ENCODE measurements at regions not wholly inside any gene's neighbourhood (a gene's known extent, or its start where the extent isn't known, plus 50 kb on each side); places are given as distances from the start of the nearest gene placed in this dataset.
"Not testable (repeated sequence)": the region's sequence is repeated elsewhere in the genome, so short reads cannot be mapped to it uniquely, and the experiment has no call there.

- CTCF ChIA-PET; H3K36me3 ChIP-seq (ENCODE audit: insufficient read depth, low read length); H3K4me1 Mint-ChIP-seq (ENCODE audit: low read depth); H3K4me3 Mint-ChIP-seq; H3K27me3 ChIP-seq (ENCODE audit: control insufficient read depth in 1 of 2, insufficient read depth in 2 of 2, low read length in 2 of 2); H3K36me3 Mint-ChIP-seq (ENCODE audit: low read depth); H3K27me3 Mint-ChIP-seq; H3K27ac ChIP-seq (ENCODE audit: low read depth in 1 of 2, low read length in 2 of 2); intact Hi-C loops (cut with DNase I, micrococcal nuclease); H3K9me3 ChIP-seq (ENCODE audit: control insufficient read depth in 1 of 2, insufficient read depth in 1 of 2, low read length in 2 of 2); H3K4me1 ChIP-seq (ENCODE audit: insufficient read depth, low read length); DNase-seq; H3K4me3 ChIP-seq (ENCODE audit: low read length); ATAC-seq (ENCODE audit: poor library complexity); POLR2A ChIA-PET; H3K9me3 Mint-ChIP-seq; H3K27ac Mint-ChIP-seq: not testable (repeated sequence)
Observed at GRCh38 chr22:11017108-11017507, 4510.9 kb upstream of the OR11H1 start.

GRCh38 chr22:11020522-11020921 is 4507.5 kb upstream of the OR11H1 start:
- H3K4me3 Mint-ChIP-seq; intact Hi-C loops (cut with DNase I, micrococcal nuclease); H3K4me1 ChIP-seq (ENCODE audit: insufficient read depth, low read length); POLR2A ChIA-PET; H3K27ac Mint-ChIP-seq; H3K4me3 ChIP-seq (ENCODE audit: low read length); DNase-seq; H3K27me3 Mint-ChIP-seq; ATAC-seq (ENCODE audit: poor library complexity); H3K36me3 Mint-ChIP-seq (ENCODE audit: low read depth); H3K36me3 ChIP-seq (ENCODE audit: insufficient read depth, low read length); H3K27ac ChIP-seq (ENCODE audit: low read depth in 1 of 2, low read length in 2 of 2); H3K27me3 ChIP-seq (ENCODE audit: control insufficient read depth in 1 of 2, insufficient read depth in 2 of 2, low read length in 2 of 2); CTCF ChIA-PET; H3K4me1 Mint-ChIP-seq (ENCODE audit: low read depth): not testable (repeated sequence)
- H3K9me3 ChIP-seq (ENCODE audit: control insufficient read depth in 1 of 2, insufficient read depth in 1 of 2, low read length in 2 of 2): peaks cover 0 to 18% of the 10 kb centered on the region in 2 experiments
- H3K9me3 Mint-ChIP-seq: peaks cover 10% of the 10 kb centered on the region

DNA sequence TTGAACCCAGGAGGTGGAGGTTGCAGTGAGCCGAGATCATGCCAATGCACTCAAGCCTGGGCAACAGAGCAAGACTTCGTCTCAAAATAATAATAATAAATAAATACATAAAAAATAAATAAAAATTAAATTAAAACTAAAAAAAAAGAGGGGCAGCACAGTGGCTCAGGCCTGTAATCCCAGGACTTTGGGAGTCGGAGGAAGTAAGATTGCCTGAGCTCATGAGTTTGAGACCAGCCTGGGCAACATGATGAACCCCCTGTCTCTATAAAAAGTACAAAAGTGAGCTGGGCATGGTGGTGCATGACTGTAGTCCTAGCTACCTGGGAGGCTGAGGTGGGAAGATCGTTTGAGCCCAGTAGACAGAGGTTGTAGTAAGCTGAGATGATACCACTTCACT is 4501.5 kb upstream of the OR11H1 start:
- H3K36me3 ChIP-seq (ENCODE audit: insufficient read depth, low read length); H3K27me3 ChIP-seq (ENCODE audit: control insufficient read depth in 1 of 2, insufficient read depth in 2 of 2, low read length in 2 of 2); H3K4me1 ChIP-seq (ENCODE audit: insufficient read depth, low read length); ATAC-seq (ENCODE audit: poor library complexity); H3K4me1 Mint-ChIP-seq (ENCODE audit: low read depth); H3K4me3 Mint-ChIP-seq; CTCF ChIA-PET; DNase-seq; H3K27me3 Mint-ChIP-seq; H3K27ac Mint-ChIP-seq; POLR2A ChIA-PET; H3K27ac ChIP-seq (ENCODE audit: low read depth in 1 of 2, low read length in 2 of 2); H3K4me3 ChIP-seq (ENCODE audit: low read length); intact Hi-C loops (cut with DNase I, micrococcal nuclease); H3K36me3 Mint-ChIP-seq (ENCODE audit: low read depth): not testable (repeated sequence)
- H3K9me3 ChIP-seq (ENCODE audit: control insufficient read depth in 1 of 2, insufficient read depth in 1 of 2, low read length in 2 of 2): peaks cover 3 to 55% of the 10 kb centered on the region in 2 experiments
- H3K9me3 Mint-ChIP-seq: peaks cover 30% of the 10 kb centered on the region

GRCh38 chr22:11027064-11027463 is 4500.9 kb upstream of the OR11H1 start:
- CTCF ChIA-PET; H3K4me3 Mint-ChIP-seq; H3K27ac Mint-ChIP-seq; H3K4me1 ChIP-seq (ENCODE audit: insufficient read depth, low read length); ATAC-seq (ENCODE audit: poor library complexity); POLR2A ChIA-PET; intact Hi-C loops (cut with DNase I, micrococcal nuclease); H3K27me3 Mint-ChIP-seq; H3K4me1 Mint-ChIP-seq (ENCODE audit: low read depth); H3K27ac ChIP-seq (ENCODE audit: low read depth in 1 of 2, low read length in 2 of 2); H3K36me3 Mint-ChIP-seq (ENCODE audit: low read depth); H3K27me3 ChIP-seq (ENCODE audit: control insufficient read depth in 1 of 2, insufficient read depth in 2 of 2, low read length in 2 of 2); DNase-seq; H3K4me3 ChIP-seq (ENCODE audit: low read length); H3K36me3 ChIP-seq (ENCODE audit: insufficient read depth, low read length): not testable (repeated sequence)
- H3K9me3 ChIP-seq (ENCODE audit: control insufficient read depth in 1 of 2, insufficient read depth in 1 of 2, low read length in 2 of 2): peaks cover 5 to 60% of the 10 kb centered on the region in 2 experiments
- H3K9me3 Mint-ChIP-seq: peaks cover 32% of the 10 kb centered on the region

GRCh38 chr22:11027532-11027931 is 4500.5 kb upstream of the OR11H1 start:
- H3K4me3 Mint-ChIP-seq; H3K27me3 ChIP-seq (ENCODE audit: control insufficient read depth in 1 of 2, insufficient read depth in 2 of 2, low read length in 2 of 2); ATAC-seq (ENCODE audit: poor library complexity); intact Hi-C loops (cut with DNase I, micrococcal nuclease); H3K27me3 Mint-ChIP-seq; H3K27ac Mint-ChIP-seq; H3K4me1 Mint-ChIP-seq (ENCODE audit: low read depth); H3K36me3 ChIP-seq (ENCODE audit: insufficient read depth, low read length); CTCF ChIA-PET; H3K27ac ChIP-seq (ENCODE audit: low read depth in 1 of 2, low read length in 2 of 2); POLR2A ChIA-PET; DNase-seq; H3K4me3 ChIP-seq (ENCODE audit: low read length); H3K4me1 ChIP-seq (ENCODE audit: insufficient read depth, low read length): not testable (repeated sequence)
- peaks cover 11% of the 10 kb centered on the region for H3K36me3 Mint-ChIP-seq (ENCODE audit: low read depth)
- H3K9me3 Mint-ChIP-seq: peaks cover 31% of the 10 kb centered on the region
- peaks cover 8 to 65% of the 10 kb centered on the region in 2 experiments for H3K9me3 ChIP-seq (ENCODE audit: control insufficient read depth in 1 of 2, insufficient read depth in 1 of 2, low read length in 2 of 2)

GRCh38 chr22:11028180-11028579 is 4499.8 kb upstream of the OR11H1 start:
- peaks cover 8 to 71% of the 10 kb centered on the region in 2 experiments for H3K9me3 ChIP-seq (ENCODE audit: control insufficient read depth in 1 of 2, insufficient read depth in 1 of 2, low read length in 2 of 2)
- ATAC-seq (ENCODE audit: poor library complexity); H3K27ac Mint-ChIP-seq: not testable (repeated sequence)

DNA sequence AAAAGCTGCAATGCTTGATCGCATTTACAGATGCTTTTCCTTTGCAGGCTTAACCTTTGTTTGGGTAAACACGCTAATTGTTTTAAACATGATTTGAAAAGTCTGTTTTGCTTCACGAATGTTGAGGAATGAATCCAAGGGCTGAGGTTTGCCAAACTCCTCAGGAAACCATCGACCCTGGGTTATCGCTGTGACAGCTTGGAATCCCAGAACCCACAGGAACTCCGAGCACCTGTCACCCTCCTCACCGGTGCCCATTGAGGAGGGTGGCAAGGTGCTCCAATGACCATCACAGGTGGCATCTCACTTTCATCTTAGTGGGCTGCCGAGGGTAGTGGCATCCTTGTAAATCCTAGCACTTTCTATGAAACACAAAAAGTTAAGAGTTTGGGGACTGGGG is 4498.5 kb upstream of the OR11H1 start:
- not testable (repeated sequence) for H3K4me3 ChIP-seq (ENCODE audit: low read length); ATAC-seq (ENCODE audit: poor library complexity)
- H3K36me3 Mint-ChIP-seq (ENCODE audit: low read depth): peaks cover 13% of the 10 kb centered on the region

More at GRCh38 chr22:11028180-11028579, 4499.8 kb upstream of the OR11H1 start:
- H3K4me1 Mint-ChIP-seq (ENCODE audit: low read depth); H3K27ac ChIP-seq (ENCODE audit: low read depth in 1 of 2, low read length in 2 of 2); DNase-seq; POLR2A ChIA-PET; intact Hi-C loops (cut with DNase I, micrococcal nuclease); H3K4me1 ChIP-seq (ENCODE audit: insufficient read depth, low read length); H3K4me3 ChIP-seq (ENCODE audit: low read length); CTCF ChIA-PET; H3K36me3 ChIP-seq (ENCODE audit: insufficient read depth, low read length); H3K4me3 Mint-ChIP-seq; H3K27me3 Mint-ChIP-seq; H3K27me3 ChIP-seq (ENCODE audit: control insufficient read depth in 1 of 2, insufficient read depth in 2 of 2, low read length in 2 of 2): not testable (repeated sequence)
- Mint-ChIP-seq H3K36me3 (ENCODE audit: low read depth) (peaks cover 11% of the 10 kb centered on the region), H3K9me3 (peaks cover 27% of the 10 kb centered on the region)

More for the DNA sequence above, 4498.5 kb upstream of the OR11H1 start:
- POLR2A ChIA-PET; H3K27ac ChIP-seq (ENCODE audit: low read depth in 1 of 2, low read length in 2 of 2); H3K27me3 ChIP-seq (ENCODE audit: control insufficient read depth in 1 of 2, insufficient read depth in 2 of 2, low read length in 2 of 2); H3K27ac Mint-ChIP-seq; intact Hi-C loops (cut with DNase I, micrococcal nuclease); H3K4me1 Mint-ChIP-seq (ENCODE audit: low read depth); DNase-seq; CTCF ChIA-PET; H3K27me3 Mint-ChIP-seq; H3K36me3 ChIP-seq (ENCODE audit: insufficient read depth, low read length); H3K4me3 Mint-ChIP-seq; H3K4me1 ChIP-seq (ENCODE audit: insufficient read depth, low read length): not testable (repeated sequence)
- peaks cover 9 to 81% of the 10 kb centered on the region in 2 experiments for H3K9me3 ChIP-seq (ENCODE audit: control insufficient read depth in 1 of 2, insufficient read depth in 1 of 2, low read length in 2 of 2)
- peaks cover 25% of the 10 kb centered on the region for H3K9me3 Mint-ChIP-seq

Measured in CD4-positive, alpha-beta T cell (primary cell).